T-helper 1 cell (primary cell): ENCODE measurements at regions not wholly inside any gene's neighbourhood (a gene's known extent, or its start where the extent isn't known, plus 50 kb on each side); places are given as distances from the start of the nearest gene placed in this dataset.
"Not testable (repeated sequence)": the region's sequence is repeated elsewhere in the genome, so short reads cannot be mapped to it uniquely, and the experiment has no call there.

Source experiments
- DNase-seq, 5 donors: peaks; one replicate each; pipeline ENCODE4 v3.0.0-alpha.2; 2012 to 2020

DNA sequence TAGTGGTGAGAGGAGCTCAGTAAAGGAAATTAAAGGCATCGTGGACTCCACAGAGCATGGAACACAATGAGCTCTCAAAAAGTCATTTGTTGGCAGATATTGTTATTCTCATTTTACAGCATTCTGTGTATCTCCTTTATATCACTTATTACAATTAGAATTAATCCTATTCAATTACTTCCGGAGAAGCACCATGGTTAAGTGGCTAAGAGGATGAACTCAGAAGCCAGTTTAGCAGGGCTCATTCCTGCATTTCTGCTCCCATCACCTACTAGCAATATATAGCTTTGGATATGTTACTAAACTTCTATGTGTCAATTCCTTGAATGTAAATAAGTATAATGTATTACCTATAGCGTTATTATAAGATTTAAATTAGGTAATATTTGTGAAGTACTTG lies 683.3 kb downstream of the IRS1 start:
- DNase-seq: no peak

DNA sequence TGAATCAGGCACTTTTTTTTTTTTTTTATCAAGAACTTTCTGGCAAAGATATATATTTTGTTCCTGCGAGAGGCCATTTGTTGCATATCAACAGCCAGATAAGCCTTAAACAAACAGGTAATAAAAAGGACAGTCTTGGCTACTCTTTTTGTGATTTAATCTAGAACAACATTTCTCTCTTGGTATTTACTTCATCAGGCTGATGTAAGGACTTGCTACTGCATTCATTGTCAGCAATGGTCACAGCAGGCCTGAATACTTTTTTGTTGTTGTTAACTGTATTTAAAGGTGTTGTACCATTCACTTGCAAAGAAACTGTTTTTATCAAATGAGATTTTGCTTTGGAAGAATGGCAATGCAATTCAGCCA lies 683.8 kb downstream of the IRS1 start:
- DNase-seq: no peak

DNA sequence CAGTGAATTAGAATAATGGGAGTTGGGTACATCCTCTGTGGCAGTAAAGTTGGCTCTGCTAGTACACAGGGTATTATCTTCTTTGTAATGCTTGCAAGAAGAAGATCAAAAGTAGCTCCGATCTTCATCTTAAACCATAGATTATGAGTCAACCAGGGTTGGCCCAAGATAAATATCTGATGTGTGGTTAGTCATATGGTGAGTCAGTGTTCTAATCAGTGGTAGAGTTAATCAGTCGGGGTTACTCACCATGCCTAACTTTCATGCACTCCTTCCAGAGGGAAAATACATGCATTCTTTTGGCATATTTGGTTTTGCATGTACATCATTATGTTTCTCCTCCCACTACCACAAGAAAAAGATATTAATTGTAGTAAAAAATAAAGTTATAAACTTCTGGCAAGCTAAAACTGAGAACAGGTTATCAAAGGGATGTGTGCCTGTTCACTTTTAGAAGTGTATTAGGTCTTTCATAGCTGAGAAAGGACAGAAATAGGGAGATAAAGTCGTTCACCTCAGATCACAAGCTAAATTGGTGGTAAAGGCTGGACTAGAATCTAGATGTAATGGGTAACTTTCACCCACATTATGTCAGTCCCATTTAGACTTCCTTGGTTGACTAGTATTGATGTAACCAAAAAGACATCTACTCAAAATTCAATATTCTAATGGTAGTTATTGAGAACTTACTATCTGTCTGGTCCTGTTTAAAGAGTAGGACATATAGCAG lies 684.4 kb downstream of the IRS1 start:
- no peak for DNase-seq

GRCh38 chr2:226114436-226114835 lies 685.2 kb downstream of the IRS1 start:
- DNase-seq: no peak

DNA sequence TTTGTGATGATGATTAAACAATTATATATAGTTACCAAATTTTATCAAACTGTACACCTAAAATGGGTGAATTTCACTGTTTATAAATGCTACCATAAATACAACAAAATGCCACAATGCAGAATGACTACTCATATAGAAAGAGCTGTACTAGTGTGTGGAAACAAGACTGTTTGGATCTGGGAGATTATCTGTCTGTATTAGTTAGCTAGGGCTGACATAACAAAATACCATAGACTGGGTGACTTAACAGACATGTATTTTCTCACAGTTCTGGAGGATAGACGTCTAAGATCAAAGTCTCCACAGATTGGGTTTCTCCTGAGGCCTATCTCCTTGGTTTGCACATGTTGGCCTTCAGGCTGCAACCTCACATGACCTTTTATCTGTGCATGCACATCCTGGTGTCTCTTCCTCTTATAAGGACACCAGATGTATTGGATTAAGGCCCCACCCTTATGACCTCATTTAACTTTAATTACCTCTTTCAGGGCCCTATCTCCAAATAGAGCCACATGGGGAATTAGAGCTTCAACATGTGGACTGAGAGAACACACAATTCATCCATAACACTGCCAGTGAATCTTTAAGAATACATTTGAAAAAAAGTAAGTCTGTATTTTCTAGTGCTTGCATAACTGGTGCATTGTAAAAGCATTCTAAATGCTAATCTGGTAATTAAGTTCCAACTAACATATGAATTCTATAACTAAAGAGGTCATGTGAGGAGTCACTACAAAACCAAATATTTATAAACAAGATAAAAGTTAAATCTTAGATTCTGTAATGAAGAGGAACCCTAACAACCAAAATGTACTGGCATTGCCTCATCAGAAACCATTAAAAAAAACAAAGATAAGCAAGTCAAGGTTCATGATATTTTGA lies 699.6 kb downstream of the NYAP2 start:
- no peak for DNase-seq

GRCh38 chr2:226095058-226095457 lies 695.5 kb downstream of the NYAP2 start:
- DNase-seq: no peak

DNA sequence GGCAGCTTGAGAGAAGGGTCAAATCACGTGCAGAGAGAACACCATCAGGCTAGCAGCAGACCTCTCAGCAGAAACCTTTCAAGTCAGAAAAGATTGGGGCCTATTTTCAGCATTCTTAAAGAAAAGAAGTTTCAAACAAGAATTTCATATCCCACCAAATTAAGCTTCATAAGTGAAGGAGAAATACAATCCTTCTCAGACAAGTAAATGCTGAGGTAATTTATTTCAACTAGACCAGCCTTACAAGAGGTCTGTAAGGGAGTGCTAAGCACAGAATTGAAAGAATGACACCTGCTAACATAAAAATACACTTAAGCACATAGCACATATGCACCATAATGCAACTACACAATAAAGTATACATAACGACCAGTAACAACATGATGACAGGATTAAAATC lies 693.9 kb downstream of the NYAP2 start:
- no peak for DNase-seq

DNA sequence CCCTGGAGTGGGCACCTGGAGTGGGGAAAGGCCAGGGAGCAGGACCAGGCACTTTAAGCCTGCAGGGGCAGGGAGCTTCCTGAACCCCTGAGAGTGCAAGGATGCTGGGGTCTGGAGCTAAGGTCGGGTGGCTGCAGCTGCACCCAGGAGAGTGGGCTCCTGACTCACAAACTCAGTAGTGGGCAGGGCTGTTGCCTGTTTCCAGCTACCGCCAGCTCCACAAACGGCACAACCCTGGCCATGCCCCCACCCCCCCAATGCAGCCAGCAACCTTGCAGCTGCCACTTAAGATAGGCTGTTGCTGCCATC lies 688.8 kb downstream of the NYAP2 start:
- DNase-seq: no peak

- no peak for DNase-seq
Measured at GRCh38 chr2:226087505-226088365, 688.2 kb downstream of the NYAP2 start.

DNA sequence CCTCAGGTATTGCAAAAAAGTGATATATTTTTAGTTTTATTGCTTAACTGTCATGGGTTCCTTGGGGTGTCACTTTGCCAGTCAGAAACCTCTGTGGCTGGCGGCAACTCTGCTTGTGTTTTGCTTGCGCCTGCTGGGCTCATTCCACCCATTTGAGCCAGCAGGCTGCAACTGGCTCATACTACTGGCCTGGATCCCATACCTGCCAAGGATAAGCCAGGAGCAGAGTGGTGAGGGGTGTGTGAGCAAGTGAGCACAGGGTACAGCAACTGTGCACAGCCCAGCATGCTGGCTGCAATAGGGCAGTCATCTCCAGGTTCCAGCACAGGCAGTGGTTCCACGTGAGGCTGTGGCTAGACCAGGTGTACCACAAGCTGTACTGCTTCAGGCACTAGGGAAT lies 687.5 kb downstream of the NYAP2 start:
- no peak for DNase-seq

- DNase-seq: no peak
Measured at GRCh38 chr2:226086190-226086589, 686.7 kb downstream of the NYAP2 start.

- not testable (repeated sequence) for DNase-seq
Measured at GRCh38 chr2:226085425-226085824, 685.9 kb downstream of the NYAP2 start.

DNA sequence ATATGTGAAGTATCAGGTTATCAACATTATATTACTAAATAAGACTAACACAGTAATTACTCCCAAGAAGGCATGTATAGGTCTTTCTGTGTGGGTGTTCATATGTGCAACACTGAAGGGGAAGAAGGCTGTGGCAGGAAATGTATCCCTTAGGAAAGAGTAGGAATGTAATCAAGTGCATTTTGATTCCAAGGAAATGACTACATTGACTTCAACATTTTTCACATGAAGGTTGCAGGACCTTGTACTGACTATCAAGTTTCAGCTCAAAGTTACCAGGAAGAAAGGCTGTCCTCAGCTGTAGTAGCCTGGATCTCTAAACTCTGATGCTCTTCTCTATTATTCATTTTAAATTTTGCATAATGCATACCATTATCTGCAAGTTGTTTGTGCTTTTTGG lies 680.8 kb downstream of the NYAP2 start:
- no peak for DNase-seq

DNA sequence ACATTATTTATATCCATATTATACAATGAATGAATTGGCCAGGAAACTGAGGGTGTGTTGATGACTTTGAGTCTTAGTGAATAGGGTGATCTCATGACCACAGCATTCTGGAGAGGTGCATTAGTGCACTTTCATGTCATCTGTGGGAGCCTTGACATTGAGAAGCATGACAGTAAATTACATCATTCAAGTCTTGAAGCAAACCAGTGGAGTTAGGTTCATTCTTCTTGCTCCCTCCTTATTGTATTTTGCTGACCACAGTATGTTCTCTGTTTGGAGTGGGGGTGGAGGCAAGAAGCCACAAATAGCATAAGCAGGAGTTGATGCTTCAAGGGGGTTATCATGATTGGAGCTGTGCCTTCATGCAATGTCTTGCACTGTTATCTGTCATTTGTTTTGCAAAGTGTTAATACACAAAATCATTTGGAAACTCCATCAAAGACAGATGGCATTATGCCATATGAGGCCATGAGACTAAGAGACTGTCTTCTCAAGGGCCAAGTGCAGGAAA lies 680.2 kb downstream of the NYAP2 start:
- no peak for DNase-seq

DNA sequence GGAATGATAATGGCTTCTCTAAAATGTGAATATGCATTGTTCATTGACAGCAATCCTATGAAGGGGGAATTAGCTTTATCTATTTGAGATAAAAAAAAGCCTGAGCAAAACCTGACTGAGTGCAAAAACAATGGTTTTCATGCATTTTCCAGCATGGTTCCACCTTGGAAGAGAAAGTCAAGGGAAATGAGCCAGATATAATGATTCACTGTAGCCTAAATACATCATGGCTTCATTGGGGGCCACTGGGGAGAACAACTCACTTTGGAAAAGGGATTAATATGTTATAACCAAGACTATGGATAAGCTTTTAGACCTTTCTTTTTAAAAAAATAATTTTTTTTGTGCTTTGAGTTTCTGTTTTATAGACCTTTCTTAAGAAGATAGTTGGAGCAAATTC lies 679.7 kb downstream of the NYAP2 start:
- no peak for DNase-seq

- no peak for DNase-seq
Measured at GRCh38 chr2:226078666-226079065, 679.2 kb downstream of the NYAP2 start.

GRCh38 chr2:226077841-226078240 lies 678.3 kb downstream of the NYAP2 start:
- DNase-seq: no peak

DNA sequence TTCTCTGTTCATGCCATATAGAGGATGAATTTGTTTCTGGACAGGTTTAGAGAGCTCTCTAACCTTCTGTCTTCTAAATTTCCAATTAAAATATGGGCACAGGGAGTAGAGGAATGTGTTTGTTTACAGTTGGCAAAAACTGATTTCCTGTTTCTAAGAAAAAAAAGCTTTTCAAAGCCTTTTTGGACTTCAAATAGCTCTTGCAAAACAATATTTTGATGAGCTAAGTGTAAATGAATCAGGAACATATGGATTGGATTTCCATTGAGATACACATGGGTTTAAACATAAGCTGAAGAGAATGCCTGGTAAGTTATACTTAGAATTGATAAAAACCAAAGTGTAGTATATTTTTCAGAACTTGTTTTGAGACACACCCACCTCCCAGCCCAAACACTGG lies 677.5 kb downstream of the NYAP2 start:
- no peak for DNase-seq

- DNase-seq: no peak
Measured at GRCh38 chr2:226076529-226076928, 677.0 kb downstream of the NYAP2 start.

GRCh38 chr2:226074391-226074790 lies 674.9 kb downstream of the NYAP2 start:
- DNase-seq: no peak

DNA sequence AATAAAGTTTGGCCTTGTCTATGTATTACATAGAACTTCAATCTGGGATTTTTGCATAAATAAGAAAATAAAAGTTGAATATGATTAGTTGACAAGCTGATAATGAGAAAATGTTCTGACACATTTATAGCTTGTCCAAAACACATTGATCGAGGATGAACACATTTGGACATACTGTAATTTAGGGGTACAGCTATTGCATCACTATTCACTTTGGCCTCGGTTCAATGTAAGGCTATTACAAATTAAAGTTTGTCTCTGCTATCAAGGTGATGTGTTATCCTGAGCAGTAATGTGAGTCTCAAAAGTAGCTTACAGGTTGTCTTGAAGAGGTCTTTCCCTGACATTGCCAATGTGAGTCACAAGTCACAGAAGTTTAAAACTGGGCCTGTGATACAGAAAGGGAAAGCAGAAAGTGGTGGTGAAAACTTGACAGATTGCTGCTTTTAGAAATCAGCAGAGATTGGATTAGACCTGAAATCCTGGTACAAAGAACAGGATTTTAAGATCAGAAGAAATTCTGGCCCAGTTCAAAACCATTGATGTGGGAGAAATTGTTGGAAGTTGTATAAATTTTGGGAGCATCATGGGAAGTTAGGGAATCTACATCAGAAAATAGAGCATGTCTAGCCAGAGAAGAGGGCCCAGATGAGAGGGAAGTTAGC lies 674.1 kb downstream of the NYAP2 start:
- no peak for DNase-seq

GRCh38 chr2:226066873-226067272 lies 667.4 kb downstream of the NYAP2 start:
- DNase-seq: no peak

DNA sequence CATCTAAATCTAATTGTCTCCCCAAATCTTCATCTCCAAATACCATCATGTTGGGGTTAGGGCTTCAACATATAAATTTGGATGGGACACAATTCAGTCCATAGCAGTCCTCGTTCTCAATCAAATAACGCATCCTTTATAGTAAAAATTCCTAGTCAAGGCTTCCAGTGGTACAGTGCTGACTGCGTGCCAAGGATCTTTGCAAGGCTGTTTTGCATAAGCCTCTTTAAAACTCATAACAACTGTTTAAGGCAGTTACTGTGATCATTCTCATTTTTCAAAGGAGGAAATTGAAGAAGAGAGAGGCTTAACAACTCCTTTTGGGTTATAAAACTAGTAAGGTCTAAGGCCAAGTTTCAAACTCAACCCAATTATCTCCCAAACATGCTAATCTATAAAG lies 666.9 kb downstream of the NYAP2 start:
- no peak for DNase-seq
